ENCODE measurements at regions not wholly inside any gene's neighbourhood (a gene's known extent, or its start where the extent isn't known, plus 50 kb on each side); places are given as distances from the start of the nearest gene placed in this dataset.

- no peaks in the 10 kb centered on the region for H3K9me3 Mint-ChIP-seq (ENCODE audit: unreplicated experiment)
- CTCF ChIA-PET = interaction anchor here (0.5 to 0.6 kb wide), 2 partner anchors 421 to 443 kb away, joined by 3 read pairs; no protein-coding TSS in a partner anchor
- peak; percentile 39 for DNase-seq (ENCODE audit: unreplicated experiment)
- no TSS peak for BruUV-seq (replicated peaks)
- no peak for TF ChIP-seq CTCF (IDR thresholded peaks at IDR 0.05; ENCODE audit: unreplicated experiment)
- POLR2A ChIA-PET = interaction anchor here (0.6 to 1.0 kb wide), 5 partner anchors 8 to 512 kb away, joined by 3 to 4 read pairs (median 4); no protein-coding TSS in a partner anchor
- H3K27me3 Mint-ChIP-seq (ENCODE audit: insufficient read depth, unreplicated experiment) = no peaks in the 10 kb centered on the region
- H3K36me3 Mint-ChIP-seq (ENCODE audit: insufficient read depth, unreplicated experiment) = no peaks in the 10 kb centered on the region
- H3K4me3 Mint-ChIP-seq (ENCODE audit: unreplicated experiment) = no peak overlapping the region
- intact Hi-C loops (cut with micrococcal nuclease) = no loop called here
- H3K4me1 Mint-ChIP-seq (ENCODE audit: insufficient read depth, unreplicated experiment) = no peaks in the 10 kb centered on the region
- no peak overlapping the region for H3K27ac Mint-ChIP-seq (ENCODE audit: low read depth, unreplicated experiment)
Measured at GRCh38 chr2:220660277-220661145, 911.6 kb downstream of the EPHA4 start.

GRCh38 chr2:220662431-220662830 lies 909.7 kb downstream of the EPHA4 start:
- no peak overlapping the region for H3K27ac Mint-ChIP-seq (ENCODE audit: low read depth, unreplicated experiment)
- H3K4me1 Mint-ChIP-seq (ENCODE audit: insufficient read depth, unreplicated experiment) = no peaks in the 10 kb centered on the region
- ChIA-PET CTCF (no interaction called here), POLR2A (no interaction called here)
- TF ChIP-seq CTCF (IDR thresholded peaks at IDR 0.05; ENCODE audit: unreplicated experiment) = no peak
- H3K9me3 Mint-ChIP-seq (ENCODE audit: unreplicated experiment) = no peaks in the 10 kb centered on the region
- no peaks in the 10 kb centered on the region for H3K36me3 Mint-ChIP-seq (ENCODE audit: insufficient read depth, unreplicated experiment)
- no peak overlapping the region for H3K4me3 Mint-ChIP-seq (ENCODE audit: unreplicated experiment)
- no TSS peak for BruUV-seq (replicated peaks)
- intact Hi-C loops (cut with micrococcal nuclease) = no loop called here
- peak; percentile 28 for DNase-seq (ENCODE audit: unreplicated experiment)
- no peaks in the 10 kb centered on the region for H3K27me3 Mint-ChIP-seq (ENCODE audit: insufficient read depth, unreplicated experiment)

- H3K27ac Mint-ChIP-seq (ENCODE audit: low read depth, unreplicated experiment) = no peak overlapping the region
- no peaks in the 10 kb centered on the region for H3K4me1 Mint-ChIP-seq (ENCODE audit: insufficient read depth, unreplicated experiment)
- ChIA-PET CTCF (no interaction called here), POLR2A (no interaction called here)
- H3K27me3 Mint-ChIP-seq (ENCODE audit: insufficient read depth, unreplicated experiment) = no peaks in the 10 kb centered on the region
- H3K36me3 Mint-ChIP-seq (ENCODE audit: insufficient read depth, unreplicated experiment) = no peaks in the 10 kb centered on the region
- intact Hi-C loops (cut with micrococcal nuclease) = no loop called here
- BruUV-seq (replicated peaks) = no TSS peak
- no peak overlapping the region for H3K4me3 Mint-ChIP-seq (ENCODE audit: unreplicated experiment)
- DNase-seq (ENCODE audit: unreplicated experiment) = no peak
- no peaks in the 10 kb centered on the region for H3K9me3 Mint-ChIP-seq (ENCODE audit: unreplicated experiment)
- no peak for TF ChIP-seq CTCF (IDR thresholded peaks at IDR 0.05; ENCODE audit: unreplicated experiment)
Measured at GRCh38 chr2:220663065-220663464, 909.0 kb downstream of the EPHA4 start.

- DNase-seq (ENCODE audit: unreplicated experiment) = no peak
- Mint-ChIP-seq H3K27me3 (ENCODE audit: insufficient read depth, unreplicated experiment) (no peaks in the 10 kb centered on the region), H3K4me3 (ENCODE audit: unreplicated experiment) (no peak overlapping the region), H3K27ac (ENCODE audit: low read depth, unreplicated experiment) (no peak overlapping the region), H3K4me1 (ENCODE audit: insufficient read depth, unreplicated experiment) (no peaks in the 10 kb centered on the region), H3K9me3 (ENCODE audit: unreplicated experiment) (peaks cover 9% of the 10 kb centered on the region), H3K36me3 (ENCODE audit: insufficient read depth, unreplicated experiment) (no peaks in the 10 kb centered on the region)
- BruUV-seq (replicated peaks) = no TSS peak
- ChIA-PET POLR2A (interaction anchor here (0.6 to 1.6 kb wide), 2 partner anchors 15 to 133 kb away, joined by 3 to 4 read pairs; no protein-coding TSS in a partner anchor), CTCF (interaction anchor here (0.6 to 0.8 kb wide), 3 partner anchors 13 to 919 kb away, joined by 3 to 4 read pairs (median 3); no protein-coding TSS in a partner anchor)
- no peak for TF ChIP-seq CTCF (IDR thresholded peaks at IDR 0.05; ENCODE audit: unreplicated experiment)
- intact Hi-C loops (cut with micrococcal nuclease) = no loop called here
Measured at GRCh38 chr2:220664272-220665107, 907.6 kb downstream of the EPHA4 start.
